Stimulated activated naive CD8-positive, alpha-beta T cell treated with anti-CD3 and anti-CD28 coated beads, Interleukin-15, Interleukin-2, amounts not matched to agents 100 ng/mL and 50 ng/mL, for 24 hours (primary cell): ENCODE measurements at regions not wholly inside any gene's neighbourhood (a gene's known extent, or its start where the extent isn't known, plus 50 kb on each side); places are given as distances from the start of the nearest gene placed in this dataset.

Experiments used
- H3K27ac Mint-ChIP-seq: one replicate; pipeline ENCODE4 v1.8.0; 2021; ENCODE audit warnings: mild to moderate bottlenecking, mixed read lengths
- H3K27me3 Mint-ChIP-seq: one replicate; pipeline ENCODE4 v1.8.0; 2021; ENCODE audit warnings: mixed read lengths
- H3K36me3 Mint-ChIP-seq: one replicate; pipeline ENCODE4 v1.8.0; 2021; ENCODE audit warnings: low read depth, mixed read lengths
- H3K4me1 Mint-ChIP-seq: one replicate; pipeline ENCODE4 v1.8.0; 2021; ENCODE audit warnings: low read depth, mixed read lengths
- H3K4me3 Mint-ChIP-seq: one replicate; pipeline ENCODE4 v1.8.0; 2021; ENCODE audit warnings: mild to moderate bottlenecking, mixed read lengths
- H3K9me3 Mint-ChIP-seq: one replicate; pipeline ENCODE4 v1.8.0; 2021; ENCODE audit warnings: mixed read lengths

DNA sequence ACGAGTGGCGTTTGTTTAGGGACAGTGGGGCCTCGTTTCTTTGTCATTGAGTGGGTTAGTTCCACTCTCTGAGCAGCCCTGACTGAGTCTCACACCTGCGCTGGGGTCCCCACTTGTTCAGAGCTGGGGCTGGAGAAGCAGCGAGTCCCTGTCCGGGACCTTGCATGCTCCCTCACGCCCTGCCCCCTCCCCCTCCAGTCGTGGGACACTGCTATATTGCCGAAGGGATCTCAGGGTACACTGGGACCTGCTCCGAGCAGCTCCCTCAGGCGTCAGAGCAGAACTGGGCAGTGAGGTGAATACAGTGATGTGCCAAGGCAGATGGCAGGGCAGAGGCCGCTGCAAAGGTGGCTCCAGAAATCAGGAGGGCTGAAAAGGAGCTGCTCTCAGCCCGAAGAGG, 59.9 kb upstream of the KLF13 start:
- no peaks in the 10 kb centered on the region for H3K36me3 Mint-ChIP-seq
- peak overlapping the region; percentile 28 for H3K27ac Mint-ChIP-seq

GRCh38 chr15:31267161-31268107, 59.2 kb upstream of the KLF13 start:
- Mint-ChIP-seq H3K27me3 (peaks cover 7% of the 10 kb centered on the region), H3K4me3 (no peak overlapping the region), H3K9me3 (no peaks in the 10 kb centered on the region), H3K4me1 (peaks cover 69% of the 10 kb centered on the region), H3K27ac (peak overlapping the region; percentile 8), H3K36me3 (no peaks in the 10 kb centered on the region)

More for the DNA sequence above, 59.9 kb upstream of the KLF13 start:
- peak overlapping the region; percentile 56 for H3K4me3 Mint-ChIP-seq
- H3K9me3 Mint-ChIP-seq, result no peaks in the 10 kb centered on the region
- H3K27me3 Mint-ChIP-seq, result peaks cover 8% of the 10 kb centered on the region
- H3K4me1 Mint-ChIP-seq, result peaks cover 73% of the 10 kb centered on the region

DNA sequence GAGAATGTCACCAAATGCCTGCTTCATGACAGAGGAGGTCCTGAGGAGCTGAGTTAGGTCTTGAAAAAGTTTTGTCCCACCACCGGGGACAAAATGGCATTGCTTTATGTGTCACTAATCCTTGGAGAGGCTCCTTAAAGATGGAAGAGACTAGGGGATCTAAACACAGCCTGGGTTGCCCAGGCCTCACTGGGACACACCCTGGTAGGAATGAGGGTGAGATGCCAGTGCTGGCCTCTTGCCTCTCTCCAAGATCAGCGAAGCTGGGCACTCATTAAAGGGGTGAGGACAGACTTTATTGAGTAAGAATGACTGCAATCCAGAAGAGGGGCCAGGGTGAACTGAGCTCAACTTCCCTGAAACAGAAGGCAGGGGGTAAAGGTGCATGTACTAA, 58.5 kb upstream of the KLF13 start:
- no peak overlapping the region for H3K27ac Mint-ChIP-seq
- no peaks in the 10 kb centered on the region for H3K9me3 Mint-ChIP-seq
- no peaks in the 10 kb centered on the region for H3K36me3 Mint-ChIP-seq
- H3K4me3 Mint-ChIP-seq, result no peak overlapping the region
- peaks cover 4% of the 10 kb centered on the region for H3K27me3 Mint-ChIP-seq
- H3K4me1 Mint-ChIP-seq, result peaks cover 65% of the 10 kb centered on the region

DNA sequence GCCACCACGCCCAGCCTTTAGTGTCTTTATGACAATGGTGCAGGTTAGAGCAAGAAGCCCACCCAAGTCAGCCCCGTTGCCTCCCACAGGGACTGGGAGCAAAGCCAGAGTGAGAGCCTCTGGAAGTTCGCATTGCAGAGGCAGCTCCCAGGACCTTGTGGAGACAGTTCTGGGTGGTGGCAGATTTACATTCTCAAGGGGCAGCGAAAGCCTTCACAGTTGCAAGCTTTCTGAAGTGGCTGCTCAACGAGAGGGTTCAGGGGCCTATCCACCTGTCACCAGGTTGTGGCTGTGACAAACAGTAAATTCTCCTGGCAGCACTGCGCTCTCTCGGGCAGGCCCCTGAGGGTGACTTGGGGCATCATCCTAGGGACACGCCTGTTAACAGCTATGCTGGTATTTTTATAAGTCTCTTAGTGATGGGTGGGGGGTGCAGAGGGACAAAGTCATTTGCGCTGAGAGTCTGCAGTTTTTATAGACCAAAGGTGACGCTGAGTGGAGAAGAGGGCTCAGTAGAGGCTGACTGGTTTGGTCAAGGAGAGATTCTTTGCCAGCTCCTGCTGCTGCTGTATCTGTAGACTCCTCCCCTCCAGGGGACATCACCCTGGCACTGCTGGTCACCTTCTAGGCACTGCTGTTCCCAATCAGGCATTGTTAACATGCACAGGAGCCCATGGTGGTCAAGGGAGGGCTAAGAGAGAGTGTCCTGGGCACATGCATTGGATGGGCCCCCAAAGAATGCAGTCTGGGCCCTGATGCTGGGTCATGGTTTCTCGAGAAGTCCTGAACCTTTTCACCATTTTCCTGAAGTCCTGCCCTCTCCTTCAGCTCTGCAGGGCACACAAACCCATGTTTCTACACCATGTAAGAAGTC, 57.5 kb upstream of the KLF13 start:
- Mint-ChIP-seq H3K9me3 (no peaks in the 10 kb centered on the region), H3K4me1 (peaks cover 62% of the 10 kb centered on the region), H3K27ac (no peak overlapping the region), H3K36me3 (no peaks in the 10 kb centered on the region), H3K27me3 (peaks cover 4% of the 10 kb centered on the region), H3K4me3 (no peak overlapping the region)

GRCh38 chr15:31269816-31270575, 56.6 kb upstream of the KLF13 start:
- Mint-ChIP-seq H3K4me1 (peaks cover 54% of the 10 kb centered on the region), H3K36me3 (no peaks in the 10 kb centered on the region), H3K9me3 (no peaks in the 10 kb centered on the region), H3K27ac (no peak overlapping the region), H3K4me3 (no peak overlapping the region), H3K27me3 (peaks cover 4% of the 10 kb centered on the region)

DNA sequence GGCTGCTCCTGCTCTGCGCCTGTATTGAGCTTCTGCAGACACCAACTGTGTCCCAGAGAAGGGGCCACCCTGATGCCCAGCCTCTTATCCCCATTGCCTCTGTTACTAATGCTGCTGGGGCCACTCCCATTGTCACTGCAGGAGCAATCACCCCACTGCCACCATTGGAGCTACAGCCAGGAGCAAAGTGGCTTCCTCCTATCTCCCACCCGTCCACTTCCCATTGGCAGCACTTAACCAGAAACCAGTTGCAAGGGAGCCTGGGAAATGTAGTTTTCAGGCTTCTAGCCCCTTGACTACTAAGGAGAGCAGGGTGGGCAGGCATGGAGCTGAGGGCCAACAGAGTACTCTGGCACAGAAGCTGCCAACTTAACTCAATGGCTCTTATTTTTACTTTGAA, 55.9 kb upstream of the KLF13 start:
- Mint-ChIP-seq H3K36me3 (no peaks in the 10 kb centered on the region), H3K4me3 (no peak overlapping the region), H3K9me3 (no peaks in the 10 kb centered on the region), H3K27ac (no peak overlapping the region), H3K4me1 (peaks cover 47% of the 10 kb centered on the region), H3K27me3 (peaks cover 4% of the 10 kb centered on the region)

GRCh38 chr15:31271224-31271635, 55.4 kb upstream of the KLF13 start:
- H3K9me3 Mint-ChIP-seq, result no peaks in the 10 kb centered on the region
- H3K36me3 Mint-ChIP-seq, result no peaks in the 10 kb centered on the region
- H3K4me1 Mint-ChIP-seq, result peaks cover 42% of the 10 kb centered on the region
- no peak overlapping the region for H3K27ac Mint-ChIP-seq
- H3K27me3 Mint-ChIP-seq, result peaks cover 4% of the 10 kb centered on the region
- H3K4me3 Mint-ChIP-seq, result no peak overlapping the region

DNA sequence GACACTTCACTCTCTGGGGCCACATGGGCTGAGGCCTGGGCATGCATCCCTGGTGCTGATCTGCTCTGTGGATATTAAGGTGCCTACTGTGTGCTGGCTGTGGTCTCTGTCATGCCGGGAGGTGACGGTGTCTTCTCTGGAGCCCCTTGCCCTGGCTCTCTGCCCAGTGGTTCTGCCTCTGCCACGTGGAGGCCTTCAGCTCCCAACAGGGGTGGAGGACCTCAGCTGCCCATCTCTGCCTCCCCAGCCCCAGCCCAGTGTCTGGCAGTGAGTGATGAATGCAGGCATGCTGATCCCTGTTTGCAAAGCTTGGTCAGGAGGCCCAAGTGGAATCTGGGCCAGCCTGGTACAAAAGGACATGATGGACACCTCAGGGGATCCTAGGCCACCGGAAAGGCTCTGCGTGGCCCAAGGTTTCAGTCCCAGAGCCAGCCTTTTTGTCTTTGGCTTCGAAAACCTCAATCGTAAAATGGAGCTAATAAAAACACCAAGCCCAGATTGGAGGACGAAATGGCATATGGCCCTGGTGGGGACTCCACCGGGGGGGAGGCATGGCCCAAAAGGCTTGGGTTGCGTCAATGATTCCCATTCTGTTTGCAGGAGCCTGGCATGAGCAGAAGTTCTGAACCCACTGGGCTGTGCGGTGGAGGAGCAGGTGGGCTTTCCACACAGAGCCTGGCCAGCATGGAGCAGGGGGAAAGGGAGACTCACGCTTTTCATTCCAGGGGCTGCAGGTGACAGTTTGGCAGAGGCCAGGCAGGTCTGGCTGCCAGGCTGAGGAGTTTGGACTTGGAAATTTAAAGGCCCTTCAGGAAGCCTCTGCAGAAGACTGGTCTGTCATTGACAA, 54.7 kb upstream of the KLF13 start:
- peaks cover 4% of the 10 kb centered on the region for H3K27me3 Mint-ChIP-seq

GRCh38 chr15:31272558-31273257, 53.9 kb upstream of the KLF13 start:
- Mint-ChIP-seq H3K27me3 (peaks cover 4% of the 10 kb centered on the region), H3K9me3 (no peaks in the 10 kb centered on the region), H3K4me1 (peaks cover 27% of the 10 kb centered on the region), H3K4me3 (no peak overlapping the region), H3K36me3 (no peaks in the 10 kb centered on the region), H3K27ac (no peak overlapping the region)

More for the DNA sequence above, 54.7 kb upstream of the KLF13 start:
- Mint-ChIP-seq H3K36me3 (no peaks in the 10 kb centered on the region), H3K4me3 (no peak overlapping the region), H3K9me3 (no peaks in the 10 kb centered on the region), H3K4me1 (peaks cover 35% of the 10 kb centered on the region), H3K27ac (no peak overlapping the region)

DNA sequence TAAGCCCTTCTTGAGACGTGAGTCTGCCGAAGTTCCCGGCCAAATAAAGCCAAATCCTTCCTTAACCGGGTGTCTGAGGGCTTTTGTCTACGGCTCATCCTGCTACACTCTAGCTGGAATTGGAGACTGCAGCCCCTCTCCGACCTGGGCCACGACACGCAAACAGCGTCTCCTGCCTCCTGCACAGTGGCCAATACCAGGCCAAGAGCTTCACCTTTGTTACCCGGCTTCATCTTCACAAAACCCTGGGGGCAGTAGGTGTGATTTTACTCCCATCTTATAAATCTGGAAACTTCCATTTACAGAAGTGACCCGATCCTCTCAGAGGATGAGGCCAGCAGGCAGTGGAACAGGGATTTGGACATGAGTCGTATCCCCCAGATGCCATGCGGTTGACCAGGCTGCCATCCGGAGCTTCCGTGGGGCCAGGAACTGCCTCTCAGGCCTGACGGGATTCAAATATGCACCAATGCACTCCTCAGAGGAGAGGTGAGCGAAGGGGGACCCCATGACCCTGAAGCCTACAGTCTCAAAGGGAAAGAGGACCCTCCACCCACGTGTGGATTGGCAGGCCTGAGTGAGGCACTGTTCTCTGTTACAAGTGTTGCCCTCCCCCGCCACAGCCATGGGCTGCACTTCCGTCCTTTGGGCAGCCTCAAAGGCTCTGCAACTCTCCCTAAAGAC, 53.2 kb upstream of the KLF13 start:
- no peaks in the 10 kb centered on the region for H3K9me3 Mint-ChIP-seq
- no peak overlapping the region for H3K4me3 Mint-ChIP-seq
- no peaks in the 10 kb centered on the region for H3K27me3 Mint-ChIP-seq
- peaks cover 20% of the 10 kb centered on the region for H3K4me1 Mint-ChIP-seq
- no peak overlapping the region for H3K27ac Mint-ChIP-seq
- no peaks in the 10 kb centered on the region for H3K36me3 Mint-ChIP-seq

DNA sequence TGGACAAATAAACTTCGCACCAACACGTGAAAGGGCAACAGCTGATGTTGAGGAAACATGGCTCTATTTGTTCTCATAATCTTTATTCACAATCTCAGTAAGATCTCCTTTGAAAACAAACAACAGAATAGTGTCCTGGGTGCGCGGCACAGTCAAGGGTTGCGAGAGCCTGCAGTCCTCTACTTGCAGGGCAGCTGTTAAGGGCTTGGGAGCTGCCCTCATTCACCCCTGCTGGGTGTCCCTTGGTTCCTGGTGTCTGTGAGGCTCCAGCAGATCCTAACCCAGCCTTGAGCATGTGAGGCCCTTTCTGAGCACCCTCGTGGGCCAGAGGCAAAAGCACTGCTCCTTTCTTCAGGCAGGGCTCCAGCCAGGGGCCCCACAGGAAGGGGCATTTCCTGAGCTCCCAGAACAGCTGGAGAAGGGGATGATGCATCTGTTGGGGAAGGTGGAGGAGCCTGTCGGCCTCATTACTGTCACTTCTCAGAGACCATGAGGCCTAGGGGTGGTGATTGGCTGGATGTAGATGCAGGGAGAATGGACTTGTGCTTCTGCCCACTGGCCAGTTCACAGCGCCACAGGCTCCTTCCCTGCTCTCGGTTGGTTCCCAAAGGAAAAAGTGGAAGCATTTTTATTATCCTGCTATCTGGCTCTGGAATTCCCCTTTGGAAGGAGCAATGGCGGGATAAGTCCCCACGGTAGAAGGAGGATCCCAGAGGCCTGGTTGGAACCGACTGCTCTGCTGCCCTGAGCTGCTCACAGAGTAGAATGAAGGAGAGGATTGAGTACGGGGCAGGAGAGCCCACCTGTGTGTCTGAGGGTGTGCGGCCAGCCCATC, 51.9 kb upstream of the KLF13 start:
- Mint-ChIP-seq H3K27ac (no peak overlapping the region), H3K27me3 (no peaks in the 10 kb centered on the region), H3K9me3 (no peaks in the 10 kb centered on the region), H3K4me3 (no peak overlapping the region), H3K4me1 (peaks cover 18% of the 10 kb centered on the region), H3K36me3 (no peaks in the 10 kb centered on the region)
